ENCODE measurements at regions not wholly inside any gene's neighbourhood (a gene's known extent, or its start where the extent isn't known, plus 50 kb on each side); places are given as distances from the start of the nearest gene placed in this dataset.

DNA sequence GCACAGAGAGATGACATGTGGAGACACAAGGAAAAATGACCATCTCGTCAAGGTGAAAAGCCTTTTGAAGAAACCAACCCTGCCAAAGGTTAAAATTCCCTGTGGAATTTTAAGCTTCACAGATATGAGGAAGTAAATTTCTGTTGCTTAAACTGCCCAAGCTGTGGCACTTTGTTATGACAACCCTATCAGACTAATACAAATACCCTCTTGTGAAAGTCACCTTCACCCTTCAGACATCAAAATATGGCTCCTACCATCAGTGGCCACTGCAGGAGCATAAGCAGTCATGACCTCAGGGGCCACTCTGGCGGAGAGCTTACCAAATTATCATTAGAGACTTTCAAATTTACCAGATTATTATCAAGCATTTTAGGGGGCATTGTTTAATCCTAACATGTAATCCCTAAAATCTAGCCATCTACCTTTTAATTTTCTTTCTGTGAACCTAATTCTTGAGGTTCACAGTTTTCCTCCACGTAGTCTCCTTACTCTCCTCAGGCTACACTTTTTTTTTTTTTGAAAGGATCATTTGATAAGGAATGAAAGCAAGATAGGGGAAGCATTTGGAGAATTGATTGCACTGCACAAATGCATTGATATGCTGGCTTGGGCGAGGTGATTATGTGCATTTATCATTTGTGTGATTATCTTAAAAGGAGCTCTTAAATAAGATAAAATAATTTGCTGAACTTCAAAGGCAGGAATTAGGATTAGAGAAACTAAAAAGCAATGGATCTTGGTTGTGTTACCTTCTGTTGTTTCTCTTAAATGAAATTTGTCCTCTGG is 90.3 kb downstream of the TMEM168 start:
- 1% methylated on average over 4 of the region's 4 CpGs for WGBS (ENCODE audit: insufficient coverage, low coverage, missing lambda C conversion rate)
- Histone ChIP-seq H2AFZ (ENCODE audit: low read depth, low read length) (no peak overlapping the region), H3K79me2 (ENCODE audit: control insufficient read depth, insufficient read depth, low read length) (no peaks in the 10 kb centered on the region), H3K9ac (ENCODE audit: insufficient read depth in 1 of 2, low read depth in 2 of 2, low read length in 2 of 2) (no peak overlapping the region), H4K20me1 (replicated peaks; ENCODE audit: control insufficient read depth, insufficient read depth, low read length) (no peaks in the 10 kb centered on the region), H3K4me2 (ENCODE audit: insufficient read depth, low read length) (no peak overlapping the region), H3K27ac (ENCODE audit: extremely low read depth, low read depth, low read length) (no peak overlapping the region), H3K9me1 (ENCODE audit: control insufficient read depth, insufficient read depth, low read length) (no peaks in the 10 kb centered on the region), H3K4me3 (no peak overlapping the region), H3K27me3 (ENCODE audit: control insufficient read depth in 2 of 2, insufficient read depth in 2 of 2, low read length in 2 of 2) (no peaks in the 10 kb centered on the region; a peak in 1 of 5 replicates), H3K4me1 (replicated peaks in 1 of 2; ENCODE audit: control insufficient read depth in 2 of 2, insufficient read depth in 2 of 2, low read length in 2 of 2) (no peaks in the 10 kb centered on the region; a peak in 1 of 5 replicates), H3K9me3 (replicated peaks; ENCODE audit: control insufficient read depth, insufficient read depth, low read depth, low read length) (no peaks in the 10 kb centered on the region), H3K36me3 (ENCODE audit: control insufficient read depth, insufficient read depth, low read length) (no peaks in the 10 kb centered on the region)
- no peak for TF ChIP-seq SMAD4 (CRISPR knock-in tag; conservative IDR thresholded peaks at IDR 0.05)
- no peak for TF ChIP-seq ZNF77 (CRISPR knock-in tag; IDR thresholded peaks at IDR 0.05)
- TF ChIP-seq SNIP1 (IDR thresholded peaks at IDR 0.05; ENCODE audit: low read depth), result no peak
- TF ChIP-seq, protein P1, sequence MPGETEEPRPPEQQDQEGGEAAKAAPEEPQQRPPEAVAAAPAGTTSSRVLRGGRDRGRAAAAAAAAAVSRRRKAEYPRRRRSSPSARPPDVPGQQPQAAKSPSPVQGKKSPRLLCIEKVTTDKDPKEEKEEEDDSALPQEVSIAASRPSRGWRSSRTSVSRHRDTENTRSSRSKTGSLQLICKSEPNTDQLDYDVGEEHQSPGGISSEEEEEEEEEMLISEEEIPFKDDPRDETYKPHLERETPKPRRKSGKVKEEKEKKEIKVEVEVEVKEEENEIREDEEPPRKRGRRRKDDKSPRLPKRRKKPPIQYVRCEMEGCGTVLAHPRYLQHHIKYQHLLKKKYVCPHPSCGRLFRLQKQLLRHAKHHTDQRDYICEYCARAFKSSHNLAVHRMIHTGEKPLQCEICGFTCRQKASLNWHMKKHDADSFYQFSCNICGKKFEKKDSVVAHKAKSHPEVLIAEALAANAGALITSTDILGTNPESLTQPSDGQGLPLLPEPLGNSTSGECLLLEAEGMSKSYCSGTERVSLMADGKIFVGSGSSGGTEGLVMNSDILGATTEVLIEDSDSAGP (CRISPR knock-in tag; IDR thresholded peaks at IDR 0.05), result no peak
- in situ Hi-C loops (cut with MboI), result no loop called here
- DNase-seq (ENCODE audit: extremely low read depth in 1 of 4, low spot score in 3 of 4), result no peak
- no TSS peak for BruUV-seq (replicated peaks)
- intact Hi-C loops (cut with micrococcal nuclease), result no loop called here
- no peak for ATAC-seq
- FAIRE-seq, result no peak
- ChIA-PET POLR2A (interaction anchor here (1.2 kb wide), 1 partner anchor 9 kb away, joined by 3 read pairs; no protein-coding TSS in a partner anchor), CTCF (ENCODE audit: low intra/inter-chr PET ratio) (no interaction called here)
